Loucy (cell line): ENCODE measurements at regions not wholly inside any gene's neighbourhood (a gene's known extent, or its start where the extent isn't known, plus 50 kb on each side); places are given as distances from the start of the nearest gene placed in this dataset.

Experiments
- CTCF ChIP-seq: fragments of 200-600 bp; sonication (generic); conservative IDR thresholded peaks from 2 replicates; pipeline ENCODE4 v1.5.1; 2014; ENCODE audit warnings: mild to moderate bottlenecking, antibody characterized with exemption, low read length
- EZH2phosphoT487 ChIP-seq: fragments of 200-600 bp; IDR thresholded peaks from 2 replicates; pipeline ENCODE4 v1.6.1; 2018; ENCODE audit warnings: antibody characterized with exemption, mild to moderate bottlenecking, moderate library complexity, borderline replicate concordance

DNA sequence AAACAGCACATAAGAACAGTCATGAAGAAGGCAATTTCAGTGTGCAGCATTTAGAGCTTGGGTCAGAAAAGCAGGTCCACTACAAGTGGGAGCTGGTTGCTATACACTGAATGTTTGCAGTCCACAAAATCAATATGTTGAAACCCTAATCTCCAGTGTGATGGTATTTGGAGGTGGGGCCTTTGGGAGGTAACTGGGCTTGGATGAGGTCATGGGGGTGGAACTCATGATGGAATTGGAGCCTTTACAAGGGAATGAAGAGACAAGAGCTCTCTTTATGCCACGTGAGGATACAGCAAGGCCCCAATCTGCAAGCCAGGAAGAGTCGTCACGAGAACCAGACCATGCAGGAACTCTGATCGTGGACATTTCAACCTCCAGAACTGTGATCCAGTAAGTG is 216.7 kb upstream of the SLC35B3 start:
- TF ChIP-seq CTCF (no peak), EZH2phosphoT487 (no peak)
